Fibroblast of mammary gland (primary cell): ENCODE measurements at regions not wholly inside any gene's neighbourhood (a gene's known extent, or its start where the extent isn't known, plus 50 kb on each side); places are given as distances from the start of the nearest gene placed in this dataset.

Source experiments
- DNase-seq: peaks from one replicate; pipeline ENCODE4 v3.0.0-alpha.2; 2010; ENCODE audit warnings: low read depth
- H3K4me3 ChIP-seq: 2 replicates; pipeline ENCODE4 v1.5.1; 2011; ENCODE audit warnings: low read depth, mild to moderate bottlenecking, low read length, moderate library complexity; ENCODE audit not compliant: control insufficient read depth
- CTCF ChIP-seq: conservative IDR thresholded peaks from 2 replicates; pipeline ENCODE4 v1.5.1; 2011; ENCODE audit warnings: low read depth, low read length, inconsistent platforms; ENCODE audit not compliant: control insufficient read depth, insufficient read depth

DNA sequence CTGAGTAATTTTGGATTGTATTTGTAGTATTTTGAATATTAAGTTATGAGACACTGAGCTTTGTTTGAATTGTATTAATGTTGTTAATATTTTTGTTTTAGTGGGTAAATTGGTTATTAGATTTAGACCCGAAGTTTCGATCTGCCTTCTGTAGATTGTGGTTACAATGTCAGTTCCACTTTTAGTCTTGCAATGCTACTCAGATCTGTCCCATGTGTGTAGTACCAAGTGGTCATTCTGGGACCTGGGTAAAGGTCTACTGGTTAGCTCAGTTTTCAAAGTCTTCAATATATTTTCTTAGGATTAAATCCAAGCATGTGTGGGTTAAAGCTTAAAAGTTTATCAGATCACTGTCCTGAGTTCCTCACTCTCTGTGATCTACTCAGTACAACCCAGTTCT, 346.5 kb upstream of the PROX1 start:
- H3K4me3 ChIP-seq, result no peak overlapping the region
- no peak for TF ChIP-seq CTCF
- no peak for DNase-seq

DNA sequence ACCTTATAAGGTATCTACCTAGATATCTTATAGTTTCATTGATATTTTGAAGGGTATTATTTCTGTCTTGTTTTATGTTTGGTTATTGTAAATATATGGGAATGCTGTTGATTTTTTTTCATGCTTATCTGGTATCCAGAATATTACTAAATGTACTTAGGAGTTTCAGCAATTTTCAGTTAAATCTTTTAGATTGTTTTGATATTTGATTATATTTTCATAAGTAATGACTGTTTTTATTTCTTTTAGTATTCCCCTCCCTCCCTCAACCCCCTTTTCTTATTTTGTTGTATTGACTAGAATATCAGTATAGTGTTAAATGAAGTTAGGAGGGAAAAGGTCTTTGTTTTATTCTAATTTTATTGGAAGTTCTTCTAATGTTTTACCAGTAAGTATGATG, 344.4 kb upstream of the PROX1 start:
- no peak for DNase-seq
- TF ChIP-seq CTCF, result no peak
- no peak overlapping the region for H3K4me3 ChIP-seq

DNA sequence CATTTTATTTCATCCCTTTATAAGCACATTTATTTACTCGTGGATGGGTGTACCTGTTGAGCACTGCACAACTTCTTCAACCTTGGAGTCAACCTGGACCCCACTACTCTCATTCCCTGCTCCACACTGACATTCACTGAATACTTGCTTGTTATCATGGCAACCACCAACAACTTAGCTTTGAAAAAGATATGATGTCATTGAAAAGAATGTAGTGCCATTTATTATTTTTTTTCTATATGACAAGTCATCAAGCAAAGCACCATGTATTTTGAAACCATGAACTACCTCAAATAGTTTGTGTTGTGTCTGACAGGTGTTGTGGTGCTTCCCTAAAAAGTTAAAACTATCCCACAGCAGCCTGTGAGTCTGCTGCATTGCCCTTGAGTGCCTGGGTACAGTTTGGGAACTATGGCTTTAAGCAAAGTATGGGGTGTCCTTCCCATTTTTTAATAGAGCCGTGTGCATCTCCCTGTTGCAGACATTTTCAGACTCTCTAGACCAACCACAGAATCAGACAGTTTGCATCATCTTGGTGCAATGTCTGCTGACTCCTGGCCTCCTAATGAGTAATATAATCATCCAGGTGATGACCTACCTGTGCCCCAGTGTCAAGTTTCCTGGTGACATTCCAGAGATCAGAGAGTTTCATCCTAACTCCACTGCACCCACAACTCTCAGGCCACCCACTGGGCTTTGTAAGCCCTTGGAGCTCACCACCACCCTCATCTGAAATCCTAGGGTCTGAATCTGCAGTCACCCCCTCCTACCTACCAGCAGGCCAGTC, 339.7 kb upstream of the PROX1 start:
- H3K4me3 ChIP-seq, result no peak overlapping the region
- no peak for TF ChIP-seq CTCF
- DNase-seq, result no peak

DNA sequence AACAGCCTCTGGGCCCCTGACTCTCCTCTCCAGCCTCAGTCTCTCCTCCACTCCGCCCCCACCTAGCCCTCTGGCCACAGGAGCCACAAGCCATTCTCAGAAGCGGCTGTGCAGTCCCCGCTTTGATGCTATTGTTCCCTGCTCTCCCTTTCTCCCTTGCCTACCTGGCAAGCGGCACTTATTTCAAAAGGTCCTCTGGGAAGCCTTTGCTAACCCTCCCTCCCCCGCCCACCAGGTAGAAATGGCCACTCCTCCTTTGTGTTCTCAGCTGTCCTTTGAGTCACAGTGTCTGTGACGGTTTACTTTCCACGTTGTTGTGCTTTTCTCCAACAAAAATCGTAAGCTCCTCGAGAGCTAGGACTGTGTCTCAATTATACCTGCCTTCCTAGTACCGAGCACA, 338.4 kb upstream of the PROX1 start:
- DNase-seq, result no peak

DNA sequence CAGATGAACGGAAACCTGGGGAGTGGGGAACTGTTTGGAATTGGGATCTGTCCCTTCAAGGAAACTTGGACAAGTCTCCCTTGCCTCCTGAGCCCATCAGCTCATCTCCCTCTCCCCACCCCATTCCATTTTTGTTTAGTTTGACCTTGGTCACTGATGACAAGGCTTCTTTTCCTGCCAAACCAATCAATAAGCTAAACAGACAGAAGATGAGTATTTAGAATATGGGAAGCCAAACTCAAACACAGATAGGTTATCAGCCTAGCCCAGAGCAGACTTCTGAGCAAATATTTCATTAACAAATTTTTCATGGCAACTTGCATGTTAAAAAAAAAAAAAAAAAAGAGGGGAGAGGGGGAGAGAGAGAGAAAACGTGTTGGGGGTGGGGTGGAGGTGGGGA, 337.2 kb upstream of the PROX1 start:
- H3K4me3 ChIP-seq, result no peak overlapping the region
- TF ChIP-seq CTCF, result no peak
- DNase-seq, result no peak

More for the DNA sequence above, 338.4 kb upstream of the PROX1 start:
- no peak overlapping the region for H3K4me3 ChIP-seq
- no peak for TF ChIP-seq CTCF

- no peak overlapping the region for H3K4me3 ChIP-seq
- no peak for DNase-seq
- TF ChIP-seq CTCF, result no peak
Observed at GRCh38 chr1:213651077-213651476, 336.7 kb upstream of the PROX1 start.
